Loucy (cell line): ENCODE measurements at regions not wholly inside any gene's neighbourhood (a gene's known extent, or its start where the extent isn't known, plus 50 kb on each side); places are given as distances from the start of the nearest gene placed in this dataset.

Source experiments
- CTCF ChIP-seq: fragments of 200-600 bp; sonication (generic); conservative IDR thresholded peaks from 2 replicates; pipeline ENCODE4 v1.5.1; 2014; ENCODE audit warnings: mild to moderate bottlenecking, antibody characterized with exemption, low read length
- EZH2phosphoT487 ChIP-seq: fragments of 200-600 bp; IDR thresholded peaks from 2 replicates; pipeline ENCODE4 v1.6.1; 2018; ENCODE audit warnings: antibody characterized with exemption, mild to moderate bottlenecking, moderate library complexity, borderline replicate concordance

- TF ChIP-seq CTCF = no peak
- TF ChIP-seq EZH2phosphoT487 = no peak
These were observed 70.8 kb downstream of the PRORP start for GRCh38 chr14:35193161-35193560.
